ENCODE measurements at regions not wholly inside any gene's neighbourhood (a gene's known extent, or its start where the extent isn't known, plus 50 kb on each side); places are given as distances from the start of the nearest gene placed in this dataset.

- intact Hi-C loops (cut with DNase I), result no loop called here
- FAIRE-seq (no peak), DNase-seq (peak in 2 of 5 donors; percentile 12 to 61)
- H3K9me3 ChIP-seq (ENCODE audit: control insufficient read depth in 2 of 3, insufficient read depth in 1 of 3, low read length in 3 of 3), result no peaks in the 10 kb centered on the region
- no peaks in the 10 kb centered on the region for H3K4me1 ChIP-seq (ENCODE audit: control insufficient read depth in 2 of 3, insufficient read depth in 2 of 3, low read depth in 1 of 3, low read length in 3 of 3)
- no peak overlapping the region for H3K27ac ChIP-seq (ENCODE audit: low read depth in 2 of 2, low read length in 2 of 2)
- no peak overlapping the region for H3K9ac ChIP-seq (ENCODE audit: low read length in 3 of 3)
- no peaks in the 10 kb centered on the region for H3K27me3 ChIP-seq (ENCODE audit: control insufficient read depth, insufficient read depth, low read length)
- TF ChIP-seq CTCF (IDR thresholded peaks at IDR 0.05; ENCODE audit: borderline replicate concordance, extremely low read depth, insufficient read depth), result no peak
- H3K4me3 ChIP-seq (ENCODE audit: low read length in 3 of 3), result no peak overlapping the region
- no peaks in the 10 kb centered on the region for H3K36me3 ChIP-seq (ENCODE audit: control insufficient read depth in 2 of 3, insufficient read depth in 3 of 3, low read length in 3 of 3)
These were observed 175.1 kb downstream of the PARM1 start for GRCh38 chr4:75107755-75108612.

GRCh38 chr4:75102787-75103085, 169.8 kb downstream of the PARM1 start:
- no peaks in the 10 kb centered on the region for H3K4me1 ChIP-seq (ENCODE audit: control insufficient read depth in 2 of 3, insufficient read depth in 2 of 3, low read depth in 1 of 3, low read length in 3 of 3)
- H3K9ac ChIP-seq (ENCODE audit: low read length in 3 of 3), result no peak overlapping the region
- H3K27me3 ChIP-seq (ENCODE audit: control insufficient read depth, insufficient read depth, low read length), result no peaks in the 10 kb centered on the region
- no peak for TF ChIP-seq CTCF (IDR thresholded peaks at IDR 0.05; ENCODE audit: borderline replicate concordance, extremely low read depth, insufficient read depth)
- H3K4me3 ChIP-seq (ENCODE audit: low read length in 3 of 3), result no peak overlapping the region
- H3K9me3 ChIP-seq (ENCODE audit: control insufficient read depth in 2 of 3, insufficient read depth in 1 of 3, low read length in 3 of 3), result peaks cover 0 to 3% (median 0%) of the 10 kb centered on the region in 3 donors
- intact Hi-C loops (cut with DNase I), result no loop called here
- H3K27ac ChIP-seq (ENCODE audit: low read depth in 2 of 2, low read length in 2 of 2), result no peak overlapping the region
- H3K36me3 ChIP-seq (ENCODE audit: control insufficient read depth in 2 of 3, insufficient read depth in 3 of 3, low read length in 3 of 3), result no peaks in the 10 kb centered on the region
- DNase-seq (no peak), FAIRE-seq (peak; percentile 6)

GRCh38 chr4:75101906-75102786, 169.2 kb downstream of the PARM1 start:
- no peaks in the 10 kb centered on the region for H3K36me3 ChIP-seq (ENCODE audit: control insufficient read depth in 2 of 3, insufficient read depth in 3 of 3, low read length in 3 of 3)
- DNase-seq (no peak), FAIRE-seq (no peak)
- H3K27me3 ChIP-seq (ENCODE audit: control insufficient read depth, insufficient read depth, low read length), result no peaks in the 10 kb centered on the region
- H3K27ac ChIP-seq (ENCODE audit: low read depth in 2 of 2, low read length in 2 of 2), result no peak overlapping the region
- no peak overlapping the region for H3K4me3 ChIP-seq (ENCODE audit: low read length in 3 of 3)
- H3K4me1 ChIP-seq (ENCODE audit: control insufficient read depth in 2 of 3, insufficient read depth in 2 of 3, low read depth in 1 of 3, low read length in 3 of 3), result no peaks in the 10 kb centered on the region
- H3K9ac ChIP-seq (ENCODE audit: low read length in 3 of 3), result no peak overlapping the region
- H3K9me3 ChIP-seq (ENCODE audit: control insufficient read depth in 2 of 3, insufficient read depth in 1 of 3, low read length in 3 of 3), result peaks cover 0 to 3% (median 2%) of the 10 kb centered on the region in 3 donors
- TF ChIP-seq CTCF (IDR thresholded peaks at IDR 0.05; ENCODE audit: borderline replicate concordance, extremely low read depth, insufficient read depth), result no peak
- intact Hi-C loops (cut with DNase I), result no loop called here
